ENCODE measurements at regions not wholly inside any gene's neighbourhood (a gene's known extent, or its start where the extent isn't known, plus 50 kb on each side); places are given as distances from the start of the nearest gene placed in this dataset.
A peak's percentile ranks its signal among the peaks of the same experiment; 100 is the strongest.
"Not testable (repeated sequence)": the region's sequence is repeated elsewhere in the genome, so short reads cannot be mapped to it uniquely, and the experiment has no call there.

DNA sequence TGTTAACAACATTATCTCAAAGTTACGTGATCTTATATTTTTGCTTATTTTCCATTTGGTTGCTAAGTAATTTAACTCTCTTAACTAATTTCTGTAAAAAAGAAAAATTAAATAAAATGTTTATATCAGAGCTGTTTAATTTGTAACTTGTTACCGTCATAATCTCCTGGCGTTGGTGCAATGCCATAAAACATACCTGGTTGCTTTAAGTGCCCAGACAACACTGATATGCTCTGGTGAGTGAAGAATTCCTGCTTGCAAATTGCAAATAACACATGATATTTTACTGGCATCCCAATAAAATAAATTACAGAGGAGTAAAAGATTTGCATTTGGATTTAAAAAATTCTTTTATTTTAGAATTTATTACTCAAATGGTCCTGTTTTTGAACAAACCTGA is 640.1 kb upstream of the MIS18BP1 start:
- Histone ChIP-seq H3K4me3 (no peak overlapping the region), H3K9me3 (no peaks in the 10 kb centered on the region), H3K27ac (no peak overlapping the region), H3K27me3 (no peaks in the 10 kb centered on the region), H3K36me3 (no peaks in the 10 kb centered on the region), H3K4me1 (no peaks in the 10 kb centered on the region)
- DNase-seq (no peak), ATAC-seq (no peak), FAIRE-seq (no peak)
- TF ChIP-seq, protein P1, sequence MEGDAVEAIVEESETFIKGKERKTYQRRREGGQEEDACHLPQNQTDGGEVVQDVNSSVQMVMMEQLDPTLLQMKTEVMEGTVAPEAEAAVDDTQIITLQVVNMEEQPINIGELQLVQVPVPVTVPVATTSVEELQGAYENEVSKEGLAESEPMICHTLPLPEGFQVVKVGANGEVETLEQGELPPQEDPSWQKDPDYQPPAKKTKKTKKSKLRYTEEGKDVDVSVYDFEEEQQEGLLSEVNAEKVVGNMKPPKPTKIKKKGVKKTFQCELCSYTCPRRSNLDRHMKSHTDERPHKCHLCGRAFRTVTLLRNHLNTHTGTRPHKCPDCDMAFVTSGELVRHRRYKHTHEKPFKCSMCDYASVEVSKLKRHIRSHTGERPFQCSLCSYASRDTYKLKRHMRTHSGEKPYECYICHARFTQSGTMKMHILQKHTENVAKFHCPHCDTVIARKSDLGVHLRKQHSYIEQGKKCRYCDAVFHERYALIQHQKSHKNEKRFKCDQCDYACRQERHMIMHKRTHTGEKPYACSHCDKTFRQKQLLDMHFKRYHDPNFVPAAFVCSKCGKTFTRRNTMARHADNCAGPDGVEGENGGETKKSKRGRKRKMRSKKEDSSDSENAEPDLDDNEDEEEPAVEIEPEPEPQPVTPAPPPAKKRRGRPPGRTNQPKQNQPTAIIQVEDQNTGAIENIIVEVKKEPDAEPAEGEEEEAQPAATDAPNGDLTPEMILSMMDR (IDR thresholded peaks at IDR 0.05), result no peak
- intact Hi-C loops (cut with DNase I), result no loop called here
- WGBS, 2 donors, result 24 to 27% methylated on average over 3 of the region's 3 CpGs

DNA sequence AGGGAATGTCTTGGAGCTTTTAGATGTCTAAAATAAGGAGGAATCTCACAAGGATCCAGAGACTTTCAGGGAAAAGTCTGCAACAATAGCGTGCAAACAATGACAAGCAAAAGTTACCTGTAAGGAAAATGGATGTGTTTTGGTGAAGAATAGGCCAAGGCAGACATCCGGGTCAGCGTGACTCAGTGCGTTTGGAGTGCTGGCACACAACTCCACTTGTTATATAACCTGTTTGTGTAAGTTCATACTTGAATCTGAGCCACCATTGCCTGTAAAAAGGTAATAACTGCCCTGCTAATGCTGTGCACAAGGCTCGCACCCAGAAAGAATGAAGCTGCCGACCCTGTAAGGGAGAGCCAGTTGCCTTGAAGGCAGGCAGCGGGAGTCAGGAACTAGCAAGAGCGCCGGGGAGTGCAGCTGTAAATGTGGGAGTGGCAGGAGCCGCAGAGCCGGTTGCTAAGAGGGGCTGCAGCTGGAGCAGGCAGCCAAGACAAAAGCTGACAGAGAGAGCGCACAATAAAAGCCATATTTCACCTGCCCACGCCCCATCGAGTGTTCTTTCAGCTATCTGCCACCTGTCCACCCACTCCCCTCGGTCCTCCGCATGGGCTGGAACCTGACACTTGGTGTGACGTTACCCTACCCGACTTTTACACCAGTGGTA is 638.5 kb upstream of the MIS18BP1 start:
- no peaks in the 10 kb centered on the region for H3K27me3 ChIP-seq
- no peak overlapping the region for H3K27ac ChIP-seq
- DNase-seq, result no peak
- H3K4me1 ChIP-seq, result no peaks in the 10 kb centered on the region
- intact Hi-C loops (cut with DNase I), result no loop called here
- 42 to 58% methylated on average over 18 of the region's 18 CpGs for WGBS, 2 donors
- ATAC-seq, result peak in 2 of 4 donors; percentile 30 to 35
- no peak for FAIRE-seq
- H3K9me3 ChIP-seq, result no peaks in the 10 kb centered on the region
- H3K36me3 ChIP-seq, result no peaks in the 10 kb centered on the region
- no peak overlapping the region for H3K4me3 ChIP-seq
- TF ChIP-seq, protein P1 (IDR thresholded peaks at IDR 0.05), result no peak

DNA sequence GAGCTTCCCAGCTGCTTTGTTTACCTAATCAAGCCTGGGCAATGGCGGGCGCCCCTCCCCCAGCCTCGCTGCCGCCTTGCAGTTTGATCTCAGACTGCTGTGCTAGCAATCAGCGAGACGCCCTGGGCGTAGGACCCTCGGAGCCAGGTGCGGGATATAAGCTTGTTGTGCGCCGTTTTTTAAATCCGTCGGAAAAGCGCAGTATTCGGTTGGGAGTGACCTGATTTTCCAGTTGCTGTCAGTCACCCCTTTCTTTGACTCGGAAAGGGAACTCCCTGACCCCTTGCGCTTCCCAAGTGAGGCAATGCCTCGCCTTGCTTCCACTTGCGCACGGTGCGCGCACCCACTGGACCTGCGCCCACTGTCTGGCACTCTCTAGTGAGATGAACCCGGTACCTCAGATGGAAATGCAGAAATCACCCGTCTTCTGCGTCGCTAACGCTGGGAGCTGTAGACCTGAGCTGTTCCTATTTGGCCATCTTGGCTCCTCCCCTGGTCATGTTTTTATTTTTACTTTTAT is 635.8 kb upstream of the MIS18BP1 start:
- not testable (repeated sequence) for ATAC-seq

DNA sequence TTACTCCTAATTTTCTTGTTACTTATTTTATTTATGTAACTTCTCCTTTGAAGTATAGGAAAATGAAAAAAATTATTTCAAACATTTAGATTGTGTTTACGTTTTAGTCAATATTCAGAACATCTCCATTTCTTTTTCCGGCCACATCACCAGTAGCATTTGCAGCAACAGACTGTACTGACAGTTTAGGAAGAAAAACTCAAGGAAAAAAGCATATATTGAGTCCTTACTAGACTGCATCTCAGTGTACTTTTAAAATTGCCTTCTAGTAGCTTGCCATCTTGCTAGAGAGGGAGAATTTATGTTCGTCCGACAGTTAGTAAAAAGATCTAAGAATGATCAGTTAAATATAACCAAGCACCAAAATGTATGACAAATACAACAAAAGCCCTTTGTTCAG is 625.0 kb upstream of the MIS18BP1 start:
- no peak for ATAC-seq
- intact Hi-C loops (cut with DNase I), result no loop called here
- Histone ChIP-seq H3K27me3 (no peaks in the 10 kb centered on the region), H3K27ac (no peak overlapping the region), H3K4me3 (no peak overlapping the region), H3K36me3 (no peaks in the 10 kb centered on the region), H3K4me1 (no peaks in the 10 kb centered on the region), H3K9me3 (no peaks in the 10 kb centered on the region)
- no peak for FAIRE-seq
- WGBS, 2 donors, result 53 to 63% methylated on average over 4 of the region's 4 CpGs
- no peak for DNase-seq
- TF ChIP-seq, protein P1 (IDR thresholded peaks at IDR 0.05), result no peak

More for the DNA sequence above, 635.8 kb upstream of the MIS18BP1 start:
- WGBS, 2 donors, result 67 to 75% methylated on average over 28 of the region's 28 CpGs
- H3K4me1 ChIP-seq; H3K9me3 ChIP-seq; H3K27ac ChIP-seq; H3K27me3 ChIP-seq; intact Hi-C loops (cut with DNase I); H3K4me3 ChIP-seq; H3K36me3 ChIP-seq; FAIRE-seq: not testable (repeated sequence)
- peak in 1 of 6 donors; percentile 13 for DNase-seq

DNA sequence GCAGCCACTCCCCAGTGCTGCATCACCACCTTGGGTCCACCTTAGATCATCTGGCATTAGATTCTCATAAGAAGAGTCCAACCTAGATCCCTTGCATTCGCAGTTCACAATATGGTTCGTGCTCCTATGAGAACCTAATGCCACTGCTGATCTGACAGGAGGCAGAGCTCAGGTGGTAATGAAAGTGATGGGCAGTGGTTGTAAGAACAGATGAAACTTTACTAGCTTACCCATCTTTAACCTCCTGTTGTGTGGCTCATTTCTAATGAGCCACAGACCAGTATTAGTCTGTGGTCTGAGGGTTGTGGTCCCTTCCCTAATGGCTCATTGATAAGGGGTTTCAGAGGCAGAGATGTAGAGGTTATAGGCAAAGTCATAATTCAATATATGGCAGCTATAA is 615.9 kb upstream of the MIS18BP1 start:
- WGBS, 2 donors, result 60 to 68% methylated on average over 2 of the region's 2 CpGs
- DNase-seq (no peak), ATAC-seq (no peak), FAIRE-seq (no peak)
- no peaks in the 10 kb centered on the region for H3K4me1 ChIP-seq
- no peaks in the 10 kb centered on the region for H3K9me3 ChIP-seq
- intact Hi-C loops (cut with DNase I), result no loop called here
- H3K27me3 ChIP-seq, result no peaks in the 10 kb centered on the region
- no peak overlapping the region for H3K4me3 ChIP-seq
- no peaks in the 10 kb centered on the region for H3K36me3 ChIP-seq
- TF ChIP-seq, protein P1 (IDR thresholded peaks at IDR 0.05), result no peak
- no peak overlapping the region for H3K27ac ChIP-seq

Measured in pancreas (tissue), 10 donors.